AG04450 (cell line): ENCODE measurements at regions not wholly inside any gene's neighbourhood (a gene's known extent, or its start where the extent isn't known, plus 50 kb on each side); places are given as distances from the start of the nearest gene placed in this dataset.

Experiments used
- CTCF ChIA-PET: fragments of 300-600, 350-600 bp; formaldehyde crosslinking; extraction: SDS; loops from one replicate; lab custom pipeline; 2022; ENCODE audit warnings: antibody characterized with exemption, inconsistent platforms; lab: Charles Lee
- POLR2A ChIA-PET: fragments of 350-600 bp; formaldehyde crosslinking; extraction: SDS; loops from one replicate; lab custom pipeline; 2021; ENCODE audit warnings: antibody characterized with exemption, inconsistent platforms; lab: Yijun Ruan, JAX
- DNase-seq: peaks from one replicate; pipeline ENCODE4 v3.0.0-alpha.2; 2011; ENCODE audit warnings: low read depth, low spot score
- H3K27ac ChIP-seq: one replicate; pipeline ENCODE4 v1.5.1; 2012; ENCODE audit warnings: low read depth, low read length, control low read depth
- H3K27me3 ChIP-seq: one replicate; pipeline ENCODE4 v1.6.0; 2012; ENCODE audit warnings: low read length; ENCODE audit not compliant: control insufficient read depth, insufficient read depth
- H3K4me3 ChIP-seq: 2 replicates; pipeline ENCODE4 v1.5.1; 2011; ENCODE audit warnings: mild to moderate bottlenecking, low read depth, low read length, control low read depth
- H3K9me3 ChIP-seq: 2 replicates; pipeline ENCODE4 v1.5.1; 2012; ENCODE audit warnings: low read length; ENCODE audit not compliant: control insufficient read depth, insufficient read depth
- CTCF ChIP-seq: IDR thresholded peaks from 2 replicates; pipeline ENCODE4 v1.5.1; 2011; ENCODE audit warnings: low read depth, low read length, control low read depth, inconsistent platforms

GRCh38 chr1:4081806-4082711 is 182.0 kb upstream of the C1orf174 start:
- POLR2A ChIA-PET = no interaction called here
- no peaks in the 10 kb centered on the region for H3K27me3 ChIP-seq
- no peak for TF ChIP-seq CTCF
- H3K4me3 ChIP-seq = no peak overlapping the region
- CTCF ChIA-PET = no interaction called here
- peaks cover 63% of the 10 kb centered on the region for H3K9me3 ChIP-seq
- H3K27ac ChIP-seq = no peak overlapping the region
- no peak for DNase-seq

GRCh38 chr1:4083231-4084047 is 183.4 kb upstream of the C1orf174 start:
- ChIA-PET POLR2A (no interaction called here), CTCF (no interaction called here)
- peak overlapping the region; percentile 2 for H3K27ac ChIP-seq
- TF ChIP-seq CTCF = no peak
- DNase-seq = no peak
- H3K27me3 ChIP-seq = no peaks in the 10 kb centered on the region
- peaks cover 69% of the 10 kb centered on the region for H3K9me3 ChIP-seq
- H3K4me3 ChIP-seq = no peak overlapping the region

DNA sequence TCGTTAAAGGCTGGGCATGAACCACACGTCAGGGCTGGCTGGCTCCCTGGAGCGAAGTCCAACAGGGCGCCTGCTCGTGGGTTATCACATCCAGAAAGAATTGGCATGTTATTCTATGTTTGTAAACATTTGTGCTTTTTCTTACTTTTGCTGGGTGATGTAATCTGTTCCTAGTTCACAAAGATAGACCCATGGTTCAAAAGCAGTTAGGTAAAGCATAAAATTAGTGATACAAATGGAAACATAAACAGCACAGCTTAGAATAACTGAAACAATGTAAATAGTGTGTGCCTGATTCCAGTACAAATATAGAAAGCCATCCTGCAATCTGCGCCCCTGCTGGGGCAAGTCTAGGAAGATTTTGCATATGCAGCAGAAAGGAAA is 184.0 kb upstream of the C1orf174 start:
- no peaks in the 10 kb centered on the region for H3K27me3 ChIP-seq
- H3K4me3 ChIP-seq = no peak overlapping the region
- H3K27ac ChIP-seq = no peak overlapping the region
- CTCF ChIA-PET = no interaction called here
- DNase-seq = no peak
- H3K9me3 ChIP-seq = peaks cover 71% of the 10 kb centered on the region
- POLR2A ChIA-PET = no interaction called here
- no peak for TF ChIP-seq CTCF

- CTCF ChIA-PET = no interaction called here
- no peak for TF ChIP-seq CTCF
- Histone ChIP-seq H3K4me3 (no peak overlapping the region), H3K27me3 (no peaks in the 10 kb centered on the region), H3K9me3 (peaks cover 75% of the 10 kb centered on the region), H3K27ac (no peak overlapping the region)
- POLR2A ChIA-PET = no interaction called here
- no peak for DNase-seq
These were observed 184.4 kb upstream of the C1orf174 start for GRCh38 chr1:4084446-4084845.

GRCh38 chr1:4084896-4085295 is 184.8 kb upstream of the C1orf174 start:
- Histone ChIP-seq H3K9me3 (peaks cover 76% of the 10 kb centered on the region), H3K27ac (no peak overlapping the region), H3K4me3 (no peak overlapping the region), H3K27me3 (no peaks in the 10 kb centered on the region)
- no peak for DNase-seq
- TF ChIP-seq CTCF = no peak
- ChIA-PET CTCF (no interaction called here), POLR2A (no interaction called here)
